Chondrocyte (in vitro differentiated cells): ENCODE measurements at regions not wholly inside any gene's neighbourhood (a gene's known extent, or its start where the extent isn't known, plus 50 kb on each side); places are given as distances from the start of the nearest gene placed in this dataset.
"Not testable (repeated sequence)": the region's sequence is repeated elsewhere in the genome, so short reads cannot be mapped to it uniquely, and the experiment has no call there.

ENCODE experiments used
- DNase-seq: peaks from one replicate; pipeline ENCODE4 v3.0.0; 2021; ENCODE audit warnings: mixed read lengths, low spot score
- H3K27ac Mint-ChIP-seq: one replicate; pipeline ENCODE4 v1.8.0; 2021; ENCODE audit warnings: mild to moderate bottlenecking, moderate library complexity, mixed read lengths; ENCODE audit not compliant: unreplicated experiment
- H3K27me3 Mint-ChIP-seq: 2 replicates; pipeline ENCODE4 v1.8.0; 2021; ENCODE audit warnings: low read depth, mixed read lengths
- H3K36me3 Mint-ChIP-seq: 2 replicates; pipeline ENCODE4 v1.8.0; 2021; ENCODE audit warnings: low read depth, mixed read lengths
- H3K4me1 Mint-ChIP-seq: 2 replicates; pipeline ENCODE4 v1.8.0; 2021; ENCODE audit warnings: low read depth, mild to moderate bottlenecking, mixed read lengths
- H3K4me3 Mint-ChIP-seq: one replicate; pipeline ENCODE4 v1.8.0; 2021; ENCODE audit warnings: mild to moderate bottlenecking, moderate library complexity, mixed read lengths; ENCODE audit not compliant: unreplicated experiment
- H3K9me3 Mint-ChIP-seq: 2 replicates; pipeline ENCODE4 v1.8.0; 2021; ENCODE audit warnings: low read depth, mixed read lengths
- CTCF ChIP-seq: fragments of 200-600 bp; sonication (generic); IDR thresholded peaks from 2 replicates; pipeline ENCODE4 v1.5.0; 2021; ENCODE audit warnings: antibody characterized with exemption, mild to moderate bottlenecking, moderate library complexity

- peaks cover 10% of the 10 kb centered on the region for H3K9me3 Mint-ChIP-seq
- H3K27me3 Mint-ChIP-seq, result no peaks in the 10 kb centered on the region
- H3K4me1 Mint-ChIP-seq, result no peaks in the 10 kb centered on the region
- H3K27ac Mint-ChIP-seq, result no peak overlapping the region
- no peaks in the 10 kb centered on the region for H3K36me3 Mint-ChIP-seq
- H3K4me3 Mint-ChIP-seq, result no peak overlapping the region
- no peak for DNase-seq
- no peak for TF ChIP-seq CTCF
Observed at GRCh38 chr2:31813016-31813415, 197.8 kb downstream of the MEMO1 start.

DNA sequence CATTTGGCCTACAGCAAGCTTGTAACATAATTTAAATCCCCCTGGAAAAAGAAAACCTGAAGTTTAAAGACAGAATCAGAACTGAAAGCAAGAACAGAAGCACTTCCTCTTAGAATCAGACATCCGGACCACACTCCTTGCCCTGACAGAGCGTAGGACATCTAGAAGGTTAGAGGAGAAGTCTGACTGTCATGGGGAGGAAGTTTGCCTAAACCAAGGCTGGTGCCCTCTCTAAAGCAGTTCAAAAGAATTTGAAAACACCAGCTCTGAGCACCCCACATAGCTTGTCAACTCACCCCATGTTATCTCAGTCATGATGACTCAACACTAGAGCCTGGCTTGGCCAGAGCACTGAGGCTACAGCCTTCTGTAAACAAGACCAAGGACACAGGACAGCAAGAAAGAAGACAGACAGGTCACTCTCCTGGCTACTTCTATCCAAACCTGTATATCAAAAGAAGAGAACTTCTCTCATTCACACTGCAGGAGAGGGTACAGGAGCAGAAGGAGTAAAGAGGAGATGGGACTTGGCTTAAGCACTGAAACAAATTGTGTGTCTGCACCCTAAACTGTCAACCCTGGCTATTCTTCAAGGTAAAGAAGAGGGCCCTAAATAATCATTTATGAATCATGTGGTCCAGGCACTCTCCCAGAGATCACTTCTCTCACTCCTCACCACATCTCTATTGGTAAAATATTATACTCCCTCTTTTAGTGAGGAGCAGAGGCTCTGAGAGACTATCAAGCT, 198.6 kb downstream of the MEMO1 start:
- peaks cover 4% of the 10 kb centered on the region for H3K9me3 Mint-ChIP-seq
- no peak for DNase-seq
- H3K27me3 Mint-ChIP-seq, result no peaks in the 10 kb centered on the region
- no peak overlapping the region for H3K4me3 Mint-ChIP-seq
- no peaks in the 10 kb centered on the region for H3K36me3 Mint-ChIP-seq
- no peak overlapping the region for H3K27ac Mint-ChIP-seq
- no peak for TF ChIP-seq CTCF
- H3K4me1 Mint-ChIP-seq, result no peaks in the 10 kb centered on the region

DNA sequence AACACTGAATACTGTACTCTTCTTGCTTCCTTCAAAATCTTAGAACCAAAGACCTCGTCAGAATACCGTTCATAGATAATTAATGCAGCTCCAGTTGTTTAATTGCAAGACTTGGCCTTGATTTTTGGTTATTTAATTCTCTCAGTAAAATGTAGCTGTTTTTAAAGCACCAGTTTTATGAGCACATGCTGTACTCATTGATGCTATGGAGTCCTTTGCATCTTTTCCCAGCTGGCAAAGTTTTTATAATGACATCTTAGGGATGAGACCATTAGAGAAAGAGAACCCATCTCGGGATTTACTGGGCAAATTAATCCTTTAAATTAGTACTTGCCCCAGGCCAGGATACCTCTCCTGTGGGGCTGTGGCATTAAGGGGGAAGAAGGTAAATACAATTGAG, 199.3 kb downstream of the MEMO1 start:
- peaks cover 2% of the 10 kb centered on the region for H3K9me3 Mint-ChIP-seq
- no peak for DNase-seq
- H3K27me3 Mint-ChIP-seq, result no peaks in the 10 kb centered on the region
- no peak overlapping the region for H3K4me3 Mint-ChIP-seq
- H3K36me3 Mint-ChIP-seq, result no peaks in the 10 kb centered on the region
- H3K27ac Mint-ChIP-seq, result no peak overlapping the region
- H3K4me1 Mint-ChIP-seq, result no peaks in the 10 kb centered on the region
- TF ChIP-seq CTCF, result no peak

DNA sequence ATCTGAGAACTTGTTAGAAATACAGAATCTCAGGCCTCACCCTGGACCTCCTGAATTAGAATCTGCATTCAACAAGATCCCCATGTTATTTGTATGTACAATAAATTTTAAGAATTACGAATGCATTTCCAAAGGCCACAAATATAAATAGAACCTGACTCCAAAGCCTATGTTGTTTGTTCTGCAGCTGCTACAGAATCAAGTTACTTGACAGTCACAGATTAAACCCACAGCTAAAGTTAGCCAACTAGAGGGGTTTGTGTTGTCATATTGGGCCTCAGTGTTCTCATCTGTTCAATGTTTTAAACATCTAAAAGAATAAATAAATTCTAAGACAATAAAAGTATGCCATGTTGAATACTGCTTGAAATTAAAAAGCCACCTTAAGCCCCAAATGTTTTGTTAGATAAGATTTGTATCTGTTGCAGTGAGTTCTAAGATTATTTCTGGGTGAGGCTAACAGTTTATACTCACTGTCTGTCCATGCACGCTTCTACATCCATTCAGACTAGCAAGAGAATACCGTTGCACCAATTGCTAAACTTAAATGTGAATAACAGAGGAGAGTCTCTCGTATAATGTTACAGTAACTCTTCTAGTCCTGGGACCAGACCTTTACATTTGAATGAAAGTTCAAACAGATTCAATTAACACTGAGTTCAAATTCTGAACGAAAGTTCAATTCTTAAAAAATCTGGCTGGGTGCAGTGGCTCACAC, 200.4 kb downstream of the MEMO1 start:
- Mint-ChIP-seq H3K9me3 (peaks cover 2% of the 10 kb centered on the region), H3K4me1 (no peaks in the 10 kb centered on the region), H3K36me3 (no peaks in the 10 kb centered on the region), H3K27me3 (no peaks in the 10 kb centered on the region), H3K4me3 (no peak overlapping the region), H3K27ac (no peak overlapping the region)
- TF ChIP-seq CTCF, result no peak
- DNase-seq, result no peak

- Mint-ChIP-seq H3K27ac (no peak overlapping the region), H3K4me1 (no peaks in the 10 kb centered on the region)
Observed at GRCh38 chr2:31805688-31806087, 205.1 kb downstream of the MEMO1 start.

DNA sequence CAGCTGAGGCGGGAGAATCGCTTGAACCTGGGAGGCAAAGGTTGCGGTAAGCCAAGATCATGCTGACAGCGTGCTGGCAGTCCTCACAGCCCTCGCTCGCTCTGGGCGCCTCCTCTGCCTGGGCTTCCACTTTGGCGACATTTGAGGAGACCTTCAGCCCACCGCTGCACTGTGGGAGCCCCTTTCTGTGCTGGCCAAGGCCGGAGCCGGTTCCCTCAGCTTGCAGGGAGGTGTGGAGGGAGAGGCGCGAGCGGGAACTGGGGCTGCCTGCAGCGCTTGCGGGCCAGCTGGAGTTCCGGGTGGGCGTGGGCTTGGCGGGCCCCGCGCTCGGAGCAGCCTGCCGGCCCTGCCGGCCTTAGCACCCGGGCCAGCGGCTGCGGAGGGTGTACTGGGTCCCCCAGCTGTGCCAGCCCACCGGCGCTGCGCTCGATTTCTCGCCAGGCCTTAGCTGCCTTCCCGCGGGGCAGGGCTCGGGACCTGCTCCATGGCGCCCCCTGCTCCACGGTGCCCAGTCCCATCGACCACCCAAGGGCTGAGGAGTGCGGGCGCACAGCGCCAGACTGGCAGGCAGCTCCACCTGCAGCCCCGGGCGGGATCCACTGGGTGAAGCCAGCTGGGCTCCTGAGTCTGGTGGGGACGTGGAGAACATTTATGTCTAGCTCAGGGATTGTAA, 207.2 kb downstream of the MEMO1 start:
- not testable (repeated sequence) for DNase-seq, H3K4me1 Mint-ChIP-seq, H3K27me3 Mint-ChIP-seq, H3K36me3 Mint-ChIP-seq, H3K27ac Mint-ChIP-seq, H3K4me3 Mint-ChIP-seq
- H3K9me3 Mint-ChIP-seq, result peaks cover 13% of the 10 kb centered on the region

More at GRCh38 chr2:31805688-31806087, 205.1 kb downstream of the MEMO1 start:
- Mint-ChIP-seq H3K4me3 (no peak overlapping the region), H3K9me3 (no peaks in the 10 kb centered on the region), H3K27me3 (no peaks in the 10 kb centered on the region), H3K36me3 (no peaks in the 10 kb centered on the region)
- no peak for TF ChIP-seq CTCF
- no peak for DNase-seq
